ENCODE measurements at regions not wholly inside any gene's neighbourhood (a gene's known extent, or its start where the extent isn't known, plus 50 kb on each side); places are given as distances from the start of the nearest gene placed in this dataset.
"Not testable (repeated sequence)": the region's sequence is repeated elsewhere in the genome, so short reads cannot be mapped to it uniquely, and the experiment has no call there.

DNA sequence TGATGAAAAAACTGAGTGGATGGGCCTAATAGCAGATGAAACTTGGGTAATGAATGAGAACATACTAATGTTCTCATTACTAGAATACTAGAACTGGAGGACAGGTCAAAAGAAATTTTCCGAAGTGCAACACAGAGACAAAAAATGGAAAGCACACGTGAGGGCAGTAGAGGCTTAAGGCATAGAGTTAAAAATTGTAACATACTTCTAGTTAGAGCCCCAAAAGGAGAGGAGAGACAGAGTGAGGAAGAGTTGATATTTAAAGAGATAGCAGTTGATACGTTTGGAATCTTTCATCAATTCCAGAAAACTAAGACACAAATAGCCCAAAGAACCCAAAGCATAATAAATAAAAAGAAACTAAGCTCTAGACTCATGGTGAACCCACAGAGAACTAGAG is 327.9 kb downstream of the SQOR start:
- DNase-seq, result no peak

DNA sequence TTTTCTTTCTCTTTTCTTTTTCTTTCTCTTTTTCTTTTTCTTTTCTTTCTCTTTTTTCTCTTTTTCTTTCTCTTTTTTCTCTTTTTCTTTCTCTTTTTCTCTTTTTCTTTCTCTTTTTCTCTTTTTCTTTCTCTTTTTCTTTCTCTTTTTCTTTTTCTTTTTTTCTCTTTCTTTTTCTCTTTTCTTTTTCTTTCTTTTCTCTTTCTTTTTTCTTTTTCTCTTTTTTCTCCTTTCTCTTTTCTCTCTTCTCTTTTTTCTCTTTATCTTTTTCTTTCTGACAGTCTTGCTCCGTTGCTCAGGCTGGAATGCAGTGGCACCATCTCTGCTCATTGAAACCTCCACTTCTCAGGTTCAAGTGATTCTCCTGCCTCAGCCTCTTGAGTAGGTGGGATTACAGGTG is 335.7 kb downstream of the SQOR start:
- DNase-seq, result no peak

DNA sequence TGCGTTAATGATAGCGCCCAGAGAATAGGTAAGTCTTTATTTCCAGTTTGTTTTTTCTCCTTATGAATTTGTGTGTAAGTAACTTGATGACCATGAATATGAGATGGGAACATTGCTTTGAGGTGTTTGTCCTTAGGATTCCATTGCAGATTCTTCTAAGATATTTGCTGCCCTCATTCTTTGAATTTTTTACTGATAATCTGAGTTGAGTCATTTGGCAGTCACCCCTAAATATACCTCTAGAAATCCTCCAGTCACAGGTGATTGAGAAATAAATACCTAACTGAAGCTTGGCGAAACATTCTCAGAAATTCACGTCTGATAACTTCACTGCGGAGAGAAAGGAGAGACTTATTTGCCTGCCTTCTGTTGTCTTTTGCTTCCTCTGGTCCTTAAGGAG is 345.5 kb downstream of the SQOR start:
- no peak for DNase-seq

DNA sequence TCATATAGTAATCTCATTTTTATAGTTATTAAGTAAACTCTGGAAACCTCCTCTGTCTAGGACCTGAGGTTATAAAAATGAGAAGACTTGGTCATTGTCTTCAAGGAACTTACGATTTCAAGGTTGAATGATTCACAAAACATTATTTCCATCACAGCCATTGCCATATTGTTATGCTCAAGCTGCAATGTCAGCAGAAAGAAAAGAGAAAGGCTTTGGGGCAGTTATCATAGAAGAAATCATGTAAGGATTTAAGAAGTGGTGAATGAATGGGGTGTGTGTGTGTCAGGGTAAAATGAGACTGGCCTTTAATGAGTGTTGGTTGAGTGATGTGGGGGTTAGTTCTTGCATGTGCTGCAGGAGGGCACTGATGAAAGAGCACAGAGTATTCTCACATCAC is 346.8 kb downstream of the SQOR start:
- DNase-seq, result no peak

DNA sequence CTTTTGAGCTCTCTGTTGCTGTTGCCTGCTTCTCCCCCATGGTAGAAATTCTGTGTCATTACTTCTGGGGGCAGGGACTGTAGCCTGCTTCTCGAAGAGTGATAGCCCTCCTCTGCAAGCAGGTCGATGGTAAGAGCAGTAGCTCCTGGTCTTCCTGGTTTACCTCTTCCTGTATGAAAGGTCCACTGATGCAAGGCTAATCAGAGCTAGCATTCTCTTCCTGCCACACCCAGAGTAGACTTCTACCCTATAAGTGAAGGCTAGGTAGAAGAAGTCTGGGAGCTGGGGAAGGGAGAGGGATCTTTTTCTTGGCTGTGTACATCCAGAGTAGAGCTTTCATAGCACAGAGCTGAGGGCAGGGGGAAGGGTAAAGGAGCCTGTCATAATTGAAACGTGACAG is 357.0 kb downstream of the SQOR start:
- no peak for DNase-seq

DNA sequence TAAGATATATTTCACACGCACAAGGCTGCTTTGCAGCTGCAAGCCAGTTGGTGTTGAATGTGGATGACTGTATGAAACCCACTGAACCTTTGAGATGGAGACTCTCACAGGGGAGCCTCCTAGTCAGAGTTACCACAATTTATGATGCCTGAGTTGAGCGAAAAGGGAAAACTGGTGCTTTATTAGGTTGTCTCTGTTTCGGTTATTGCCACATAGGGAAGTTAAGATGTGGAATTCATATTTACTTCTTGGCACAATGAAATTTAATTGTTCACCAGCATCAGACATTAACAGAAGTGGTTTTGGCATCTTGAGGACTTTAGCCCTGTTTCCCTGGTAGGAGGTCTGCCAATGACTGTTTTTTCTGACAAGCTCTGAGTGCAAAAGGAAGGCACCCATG is 358.2 kb downstream of the SQOR start:
- no peak for DNase-seq

DNA sequence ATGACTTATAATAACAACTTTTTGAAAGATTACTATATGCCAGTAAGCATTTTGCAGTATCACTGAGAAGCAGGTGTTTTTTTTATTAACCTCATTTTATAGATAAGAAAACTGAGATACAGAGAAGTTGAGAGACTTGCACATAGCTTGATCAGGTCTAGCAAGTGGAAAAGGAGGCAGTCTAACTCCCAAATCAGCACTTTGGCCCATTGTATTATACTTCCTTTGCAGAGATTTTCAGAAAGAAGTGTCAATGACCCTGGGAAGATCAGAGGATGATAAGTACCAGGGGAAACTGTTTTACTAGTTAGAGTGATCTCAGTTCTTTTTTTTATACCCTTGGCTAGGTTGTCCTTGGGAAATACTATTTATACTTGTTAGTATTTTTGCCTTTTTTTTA is 358.7 kb downstream of the SQOR start:
- no peak for DNase-seq

DNA sequence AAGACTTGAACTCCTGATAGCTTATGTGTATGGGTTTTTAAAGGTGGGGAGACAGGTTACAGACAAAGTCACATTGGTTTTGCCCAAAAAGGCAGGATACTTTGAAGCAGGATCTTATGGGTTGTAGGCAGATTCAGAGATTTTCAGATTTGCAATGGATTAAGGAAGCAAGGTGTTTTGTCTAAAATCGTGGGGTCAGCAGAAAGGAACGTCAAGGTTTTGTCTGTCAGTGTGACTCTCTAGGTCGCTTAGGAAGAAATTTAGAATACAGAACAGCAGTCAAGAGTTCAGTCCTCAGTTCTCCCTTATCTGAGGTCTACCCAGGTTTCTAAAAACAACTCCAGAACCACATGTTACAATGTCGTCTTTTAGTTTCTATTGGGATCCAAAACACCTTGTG is 361.0 kb downstream of the SQOR start:
- no peak for DNase-seq

DNA sequence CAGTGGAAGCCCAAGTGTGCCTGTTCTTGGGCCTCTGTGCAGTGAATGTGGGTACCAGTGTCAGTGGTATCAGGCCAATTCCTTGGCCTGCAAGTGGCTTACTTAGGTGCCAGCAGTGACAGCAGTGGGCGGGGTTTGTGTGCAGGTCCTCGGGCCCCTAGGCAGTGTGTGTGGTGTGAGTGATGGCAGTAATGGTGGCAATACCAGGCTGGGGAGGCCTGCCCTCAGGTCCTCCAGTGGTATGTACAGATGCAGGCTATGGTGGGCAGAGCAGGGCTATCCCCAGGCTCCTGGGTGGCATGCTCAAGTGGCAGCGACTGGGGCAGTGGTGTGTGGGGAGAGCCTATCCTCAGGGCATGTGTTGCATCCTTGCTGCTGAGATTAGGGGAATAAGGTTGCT is 379.7 kb downstream of the SQOR start:
- DNase-seq, result no peak

DNA sequence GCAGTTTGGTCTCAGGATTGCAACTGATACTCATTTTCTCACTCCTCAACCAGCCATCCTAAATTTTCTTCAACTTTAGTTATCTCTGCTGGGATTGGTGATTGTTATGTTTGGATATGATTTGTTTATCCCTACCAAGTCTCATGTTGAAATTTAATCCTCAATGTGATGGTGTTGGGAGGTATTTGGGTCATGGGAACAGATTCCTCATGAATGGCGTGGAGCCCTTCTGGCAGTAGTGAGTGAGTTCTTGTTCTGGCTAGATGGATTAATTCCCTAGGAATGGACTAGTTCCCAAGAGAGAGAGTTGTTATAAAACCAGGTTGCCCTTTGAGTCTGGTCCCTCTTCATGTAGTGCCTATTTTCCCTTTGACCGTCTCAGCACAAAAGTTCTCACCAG is 399.9 kb downstream of the SQOR start:
- DNase-seq, result no peak

DNA sequence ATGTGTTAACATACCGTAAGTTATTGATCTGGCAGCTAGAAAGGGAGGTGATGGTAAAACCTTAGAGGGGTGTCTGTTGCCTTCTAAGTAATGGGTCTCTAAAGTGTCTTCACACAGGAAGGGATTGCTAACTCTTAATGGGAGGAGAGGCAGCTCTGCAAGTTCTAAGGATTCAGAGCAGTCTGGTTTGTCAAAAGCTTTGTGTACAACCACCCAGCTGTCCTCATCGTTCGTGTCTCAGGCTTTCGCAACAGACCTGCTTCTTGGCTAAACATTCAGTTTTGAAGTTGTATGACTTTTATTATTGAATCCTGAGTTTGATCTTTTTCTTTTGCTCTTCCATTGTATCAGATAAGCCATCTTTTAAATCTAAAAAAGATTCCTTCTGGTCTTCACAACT is 404.9 kb downstream of the SQOR start:
- DNase-seq, result no peak

DNA sequence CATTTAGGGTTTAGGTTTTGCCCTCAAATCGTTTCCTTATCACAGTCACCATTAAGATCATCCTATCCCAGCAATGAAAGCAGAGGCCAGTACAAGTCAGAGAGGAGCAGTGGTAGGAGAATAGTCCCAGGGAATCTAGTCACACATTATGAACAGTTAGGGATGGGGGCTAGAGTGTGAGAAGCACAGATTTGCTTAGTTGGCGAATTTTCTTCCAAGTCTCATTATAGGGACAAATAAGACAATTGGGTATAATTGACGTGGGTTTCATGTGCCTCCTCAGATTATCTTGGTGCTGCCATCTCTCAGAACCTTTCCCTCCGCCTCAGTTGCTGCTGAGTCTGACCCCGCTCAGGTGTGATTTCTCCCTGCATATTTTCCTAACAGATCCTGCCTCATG is 407.1 kb downstream of the SQOR start:
- DNase-seq, result no peak

DNA sequence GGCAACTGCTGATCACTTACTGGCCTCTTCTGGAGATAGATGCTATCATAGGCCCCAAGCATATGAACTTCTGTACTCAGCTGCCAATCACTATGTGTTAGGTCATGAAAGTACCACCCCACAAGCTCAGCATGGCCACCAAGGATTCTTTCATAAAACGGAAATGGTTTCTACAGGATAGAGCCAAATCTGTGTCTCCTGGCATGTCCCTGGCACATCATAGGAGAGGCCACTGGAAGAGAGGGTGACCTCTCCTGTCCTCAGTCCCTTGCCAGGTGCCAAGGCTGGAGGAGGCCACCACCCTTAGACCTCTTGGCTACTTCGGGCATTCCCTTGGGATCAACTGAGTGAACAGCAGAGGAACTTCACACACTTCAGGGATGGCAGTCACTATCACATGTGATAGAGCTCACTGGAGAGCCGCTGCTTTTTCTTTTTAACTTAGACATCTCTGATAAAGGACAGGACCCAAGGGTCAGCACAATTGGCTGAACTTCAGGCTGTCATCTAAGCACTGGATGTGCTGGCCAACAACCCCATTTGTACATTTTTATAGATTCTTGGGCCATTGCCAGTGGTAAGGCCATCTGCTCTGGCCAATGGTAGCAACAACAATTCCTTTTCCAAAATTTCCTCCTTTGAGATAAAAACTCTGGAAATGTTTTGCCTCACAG is 425.2 kb downstream of the SQOR start:
- DNase-seq, result no peak

DNA sequence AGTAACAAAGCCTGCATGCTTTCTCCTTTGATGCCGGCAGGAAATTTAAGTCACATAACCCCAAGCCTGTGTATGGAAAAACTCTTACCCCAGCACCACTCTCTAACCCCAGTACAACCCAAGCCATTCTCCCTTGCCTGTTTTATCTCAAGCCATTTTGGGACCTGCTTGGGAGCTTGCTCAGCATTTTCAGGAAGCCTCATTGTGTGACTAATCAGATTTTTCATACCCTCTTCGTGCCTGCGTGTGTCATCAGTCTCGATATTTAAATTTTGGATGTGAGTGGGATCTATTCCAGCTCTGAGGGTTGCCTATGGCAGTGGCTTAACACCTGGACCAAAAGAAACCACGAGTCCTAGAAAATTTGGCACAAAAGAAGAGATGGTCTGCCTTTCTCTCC is 426.2 kb downstream of the SQOR start:
- DNase-seq, result no peak

DNA sequence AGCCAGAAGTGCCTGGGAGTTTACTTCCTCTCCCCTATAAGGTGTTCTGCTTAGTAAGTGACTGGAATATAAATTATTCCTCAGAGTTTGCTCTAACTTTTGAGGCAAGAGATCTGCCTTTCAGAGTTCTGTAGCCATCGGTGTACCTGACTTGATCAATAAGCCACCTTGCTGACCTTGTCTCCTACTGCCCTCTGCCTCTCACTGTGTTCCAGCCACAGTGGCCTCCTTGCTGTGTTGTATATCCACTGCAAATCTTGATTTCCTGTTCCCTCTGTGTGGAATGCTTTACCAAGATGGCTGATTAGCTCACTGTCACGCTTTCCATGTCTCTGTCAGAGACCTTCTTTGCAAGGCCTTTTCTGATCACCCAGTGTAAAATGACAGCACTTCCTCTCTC is 442.4 kb downstream of the SQOR start:
- DNase-seq, result no peak

DNA sequence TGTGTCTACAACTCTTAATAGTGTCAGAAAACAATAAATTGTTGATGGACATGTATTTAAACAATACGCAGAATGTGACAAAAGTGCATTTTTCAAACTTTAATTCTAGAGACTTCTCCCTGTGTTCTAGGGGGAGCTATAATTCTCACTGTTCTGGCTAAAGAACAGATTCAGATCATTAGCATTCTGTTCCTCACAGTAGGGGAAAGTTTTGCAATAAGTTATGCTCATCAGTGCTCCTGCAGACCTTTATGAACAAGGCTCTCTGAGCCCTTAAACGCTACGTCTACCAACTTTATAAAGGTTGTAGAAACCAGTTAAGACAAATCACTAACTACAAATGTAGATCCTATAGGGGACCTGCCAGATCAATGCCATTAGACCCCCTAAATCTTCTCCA is 444.2 kb downstream of the SQOR start:
- no peak for DNase-seq

DNA sequence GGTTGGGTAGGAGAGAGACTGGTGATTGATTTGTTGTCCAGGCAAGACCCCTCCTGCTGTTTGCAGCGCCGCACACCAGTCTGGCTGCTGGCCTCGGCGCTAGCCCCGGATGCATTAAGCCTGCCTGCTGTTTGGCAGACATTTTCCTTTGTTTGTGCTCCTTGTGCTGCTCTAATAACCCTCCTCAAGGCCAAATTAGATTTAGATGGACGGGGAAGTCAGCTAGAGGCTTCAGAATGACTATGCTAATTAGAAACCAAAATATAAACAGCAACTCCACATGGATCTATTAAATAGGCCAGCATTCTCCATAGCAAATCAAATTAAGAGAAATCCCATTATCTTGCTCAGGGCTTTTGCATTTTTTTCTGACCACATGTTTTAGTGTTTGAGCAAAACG is 445.2 kb downstream of the SQOR start:
- peak; percentile 76 for DNase-seq

DNA sequence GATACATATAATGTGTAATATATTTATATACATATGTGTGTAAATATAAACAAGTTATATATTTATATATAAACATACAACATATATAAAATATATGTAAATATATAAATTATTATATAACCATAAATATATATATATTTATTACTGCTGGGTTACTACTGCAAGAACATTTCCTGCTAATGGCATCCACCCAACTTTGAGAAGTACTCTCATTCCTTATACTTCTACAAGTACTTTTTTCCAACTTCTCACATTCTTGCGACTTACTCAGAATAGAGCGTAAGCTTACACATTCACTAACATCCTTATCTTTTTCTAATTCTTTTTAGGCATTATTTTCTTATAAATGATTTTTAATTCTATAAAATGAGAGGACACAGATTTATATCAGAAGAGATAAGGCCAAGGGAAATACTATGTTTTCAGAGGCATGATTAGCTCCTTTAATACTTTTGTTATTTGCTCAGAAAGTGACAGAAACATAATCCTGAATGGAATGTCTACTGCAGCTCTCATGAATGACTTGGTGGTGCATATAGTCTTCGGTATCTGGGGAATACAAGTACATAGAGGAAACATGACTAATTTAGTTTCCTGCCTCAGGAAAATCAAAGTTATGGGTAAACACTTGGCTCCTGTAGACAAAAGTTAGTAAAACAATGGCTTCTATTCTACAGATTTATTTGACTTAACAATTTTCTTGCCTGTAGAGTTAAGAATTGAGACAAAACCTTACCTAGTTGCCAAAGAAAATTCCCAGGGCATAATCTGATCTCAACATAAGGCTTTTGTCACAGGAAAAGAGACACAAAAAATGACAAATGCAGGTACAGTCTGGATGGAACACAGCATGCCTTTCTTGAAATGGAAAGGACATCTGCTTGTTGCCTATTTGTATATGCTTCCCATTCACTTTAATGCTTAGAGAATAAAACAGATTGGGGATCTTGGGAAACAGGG is 453.9 kb downstream of the SQOR start:
- no peak for DNase-seq

DNA sequence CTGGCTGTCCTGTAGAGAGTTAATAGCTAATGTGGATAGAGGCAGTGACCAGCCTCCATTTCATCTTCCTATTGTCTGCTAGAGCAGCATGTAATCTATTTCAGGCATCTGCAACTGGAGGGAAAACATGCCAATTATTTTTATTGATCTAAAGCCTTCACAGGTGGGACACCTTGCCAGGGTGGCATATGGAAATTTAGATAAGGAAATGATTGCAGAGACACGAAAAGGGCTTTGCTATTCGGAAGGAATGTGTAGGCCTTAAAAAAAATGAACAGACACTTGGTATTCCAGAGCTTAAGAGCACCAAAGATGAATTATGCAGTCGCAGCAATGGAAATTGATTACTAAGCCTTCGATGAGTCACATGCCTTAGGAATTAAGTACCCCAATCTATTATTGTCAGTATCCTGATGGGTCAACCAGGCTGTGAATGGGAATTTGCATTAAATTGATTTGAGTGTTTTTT is 454.7 kb downstream of the SQOR start:
- DNase-seq, result no peak

DNA sequence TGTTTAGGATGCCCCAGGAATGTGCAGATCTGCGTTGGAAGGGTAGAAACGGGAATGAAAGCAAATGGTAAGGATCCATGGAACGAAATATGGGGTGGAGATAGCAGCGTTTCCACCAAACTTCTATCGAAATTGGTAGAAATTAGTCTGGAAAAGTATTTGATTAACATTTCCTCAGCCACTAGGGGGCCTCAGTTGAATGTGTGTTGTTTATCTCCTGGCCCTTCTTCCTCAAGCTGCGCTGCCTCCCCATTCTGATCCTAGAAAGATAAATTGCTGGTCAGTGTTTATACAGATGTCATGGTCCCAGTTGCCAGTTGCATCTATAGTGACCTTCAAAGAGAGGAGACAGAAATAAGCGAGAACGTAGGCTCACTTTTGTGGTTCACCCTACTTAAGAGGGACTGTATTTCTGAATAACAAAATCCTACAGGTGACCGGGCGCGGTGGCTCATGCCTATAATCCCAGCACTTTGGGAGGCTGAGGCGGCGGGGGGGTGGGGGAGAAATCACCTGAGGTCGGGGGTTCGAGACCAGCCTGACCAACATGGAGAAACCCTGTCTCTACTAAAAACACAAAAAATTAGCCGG is 457.1 kb downstream of the SQOR start:
- peak; percentile 35 for DNase-seq

DNA sequence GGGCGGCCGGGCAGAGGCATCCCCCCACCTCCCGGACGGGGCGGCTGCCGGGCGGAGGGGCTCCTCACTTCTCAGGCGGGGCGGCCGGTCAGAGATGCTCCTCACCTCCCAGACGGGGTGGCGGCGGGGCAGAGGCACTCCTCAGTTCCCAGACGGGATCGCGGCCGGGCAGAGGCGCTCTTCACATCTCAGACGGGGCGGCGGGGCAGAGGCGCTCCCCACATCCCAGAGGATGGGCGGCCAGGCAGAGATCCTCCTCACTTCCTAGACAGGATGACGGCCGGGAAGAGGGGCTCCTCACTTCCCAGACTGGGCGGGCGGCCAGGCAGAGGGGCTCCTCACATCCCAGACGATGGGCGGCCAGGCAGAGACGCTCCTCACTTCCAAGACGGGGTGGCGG is 463.2 kb downstream of the SQOR start:
- not testable (repeated sequence) for DNase-seq

DNA sequence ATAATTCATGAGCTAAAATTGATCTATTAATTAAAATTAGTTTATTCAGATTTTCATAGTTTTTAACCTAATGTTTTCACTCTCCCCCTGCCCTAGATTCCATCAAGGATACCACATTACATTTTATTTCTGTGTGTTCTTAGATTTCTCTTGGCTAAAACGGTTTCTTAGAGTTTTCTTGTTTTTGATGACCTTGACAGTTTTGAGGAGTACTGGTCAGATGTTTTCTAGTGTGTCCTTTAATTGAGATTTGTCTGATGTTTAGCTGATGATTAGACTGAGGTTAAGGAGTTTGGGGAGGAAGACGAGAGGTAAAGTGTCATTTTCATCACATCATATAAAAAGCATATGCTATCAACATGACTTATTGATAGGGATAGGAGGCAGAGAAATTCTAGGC is 475.9 kb downstream of the SQOR start:
- DNase-seq, result no peak

DNA sequence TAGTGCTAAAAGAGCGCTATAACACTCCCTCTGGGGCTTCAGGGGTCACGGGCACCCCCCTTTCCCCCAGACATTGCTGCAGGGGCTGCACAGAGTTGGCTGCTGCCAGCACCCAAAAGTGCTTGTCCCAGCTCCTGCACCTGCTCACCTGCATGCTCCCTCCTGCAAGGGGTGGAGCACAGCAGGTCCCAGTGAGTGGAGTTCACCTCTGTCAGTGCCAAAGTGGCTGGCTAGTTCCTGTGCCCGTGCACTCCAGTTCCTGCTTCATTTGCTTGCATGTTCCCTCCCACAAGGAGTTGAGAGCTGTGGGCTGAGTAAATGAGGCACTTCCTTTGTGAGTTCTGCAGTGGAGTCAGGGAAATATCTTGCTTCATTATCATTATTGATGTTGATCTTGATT is 476.9 kb downstream of the SQOR start:
- no peak for DNase-seq

DNA sequence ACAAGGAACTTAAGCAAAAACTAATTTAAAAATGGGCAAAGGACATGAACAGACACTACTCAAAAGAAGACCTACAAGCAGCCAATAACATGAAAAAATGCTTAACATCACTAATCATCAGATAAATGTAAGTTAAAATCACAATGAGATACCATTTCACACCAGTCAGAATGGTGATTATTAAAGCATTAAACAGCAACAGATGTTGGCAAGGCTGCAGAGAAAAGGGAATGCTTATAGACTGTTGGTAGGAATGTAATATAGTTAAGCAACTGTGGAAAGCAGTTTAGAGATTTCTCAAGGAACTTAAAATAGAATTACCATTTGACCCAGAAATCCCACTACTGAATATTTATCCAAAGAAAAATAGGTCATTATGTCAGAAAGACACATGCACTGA is 482.2 kb downstream of the SQOR start:
- no peak for DNase-seq
